HG03432 (cell line): ENCODE measurements at regions not wholly inside any gene's neighbourhood (a gene's known extent, or its start where the extent isn't known, plus 50 kb on each side); places are given as distances from the start of the nearest gene placed in this dataset.

ENCODE experiments used
- ATAC-seq: cut with Tn5 transposase; IDR thresholded peaks from one replicate; pipeline ENCODE4 v1.9.1; 2021; ENCODE audit warnings: mild to moderate bottlenecking, moderate library complexity; ENCODE audit not compliant: unreplicated experiment

DNA sequence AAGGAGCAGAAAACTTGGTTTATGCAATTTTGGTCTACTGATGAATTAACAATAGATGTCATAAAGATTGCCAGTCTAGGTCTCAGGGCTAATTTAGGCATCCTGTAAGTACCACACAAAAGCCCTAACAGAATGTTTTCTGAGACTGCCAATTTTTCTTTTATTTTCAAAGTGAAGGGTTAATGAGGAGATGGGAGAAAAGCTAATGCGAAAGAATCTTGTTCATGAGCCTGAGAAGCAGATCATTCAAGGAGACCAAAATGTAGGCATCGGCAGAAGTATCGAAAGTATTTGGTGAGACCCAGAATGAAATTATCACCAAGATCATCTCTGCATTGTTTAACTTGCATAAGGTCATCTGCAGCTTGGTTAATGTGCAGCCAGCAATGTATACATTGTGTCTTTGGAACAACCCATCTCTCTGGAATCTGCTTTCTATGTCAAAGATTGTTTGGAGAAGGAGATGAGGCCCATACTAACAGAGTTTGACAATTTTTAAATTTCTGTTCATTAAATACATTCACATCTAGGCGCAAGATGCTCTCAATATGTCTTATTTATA is 163.3 kb upstream of the GLI3 start:
- no peak for ATAC-seq

DNA sequence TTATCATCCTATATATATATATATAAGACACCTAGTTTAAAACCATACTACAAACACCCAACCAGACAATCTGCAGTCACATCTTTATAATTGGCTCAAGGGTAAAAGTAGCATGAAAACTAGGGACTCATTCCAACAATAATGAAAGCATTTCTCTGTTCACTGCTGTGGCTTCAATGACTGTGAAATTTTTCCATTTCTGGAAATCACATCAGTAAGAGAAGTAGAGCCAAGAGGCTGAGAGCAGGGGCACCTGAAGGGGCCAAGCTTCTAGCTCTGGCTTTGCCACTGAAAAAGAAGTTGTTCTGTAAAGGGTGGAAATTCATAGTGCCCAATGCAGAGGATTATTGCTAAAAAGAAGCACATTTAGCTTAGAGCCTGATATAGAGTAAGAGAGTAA is 158.6 kb upstream of the GLI3 start:
- no peak for ATAC-seq

GRCh38 chr7:42392826-42393225 is 155.8 kb upstream of the GLI3 start:
- no peak for ATAC-seq

GRCh38 chr7:42389697-42390096 is 152.7 kb upstream of the GLI3 start:
- no peak for ATAC-seq

GRCh38 chr7:42385912-42386311 is 148.9 kb upstream of the GLI3 start:
- ATAC-seq: no peak

GRCh38 chr7:42381161-42381560 is 144.2 kb upstream of the GLI3 start:
- ATAC-seq: no peak

DNA sequence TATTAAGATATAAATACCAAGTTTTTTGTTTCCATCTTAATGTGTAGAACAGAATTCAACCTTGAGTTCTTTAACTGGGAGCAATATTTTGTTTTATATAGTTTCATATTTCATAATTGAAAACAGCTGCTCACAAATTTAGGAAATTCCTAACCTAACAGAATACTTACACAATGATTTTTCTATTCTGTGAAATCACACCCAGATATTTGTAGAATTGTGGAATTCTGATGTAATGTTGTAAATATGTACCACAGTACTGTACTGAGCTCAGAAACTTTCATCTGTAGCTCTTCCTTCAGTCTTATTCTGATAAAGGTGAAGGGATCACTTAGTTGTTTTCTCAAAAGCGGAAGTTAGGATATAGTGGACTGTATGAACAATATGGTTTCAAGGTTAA is 143.4 kb upstream of the GLI3 start:
- ATAC-seq: no peak

DNA sequence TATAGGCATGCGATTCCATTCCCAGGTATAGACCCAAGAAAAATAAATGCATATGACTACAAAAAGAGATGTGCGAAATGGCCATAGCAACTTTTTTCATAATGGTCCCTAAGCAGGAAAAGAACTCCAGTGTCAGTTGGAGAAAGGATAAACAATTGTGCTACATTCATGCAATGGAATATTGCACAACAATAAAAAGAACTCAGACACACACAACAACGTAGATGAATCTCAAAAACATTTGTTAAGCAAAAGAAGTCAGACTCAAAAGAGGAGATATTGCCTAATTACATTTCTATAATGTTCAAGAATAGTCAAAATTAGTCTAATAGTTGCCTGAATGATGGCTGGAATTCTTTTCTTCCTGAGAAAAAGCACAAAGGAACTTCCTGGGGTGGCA is 141.1 kb upstream of the GLI3 start:
- no peak for ATAC-seq

GRCh38 chr7:42373285-42373684 is 136.3 kb upstream of the GLI3 start:
- no peak for ATAC-seq

- no peak for ATAC-seq
Measured at GRCh38 chr7:42372479-42372878, 135.5 kb upstream of the GLI3 start.

DNA sequence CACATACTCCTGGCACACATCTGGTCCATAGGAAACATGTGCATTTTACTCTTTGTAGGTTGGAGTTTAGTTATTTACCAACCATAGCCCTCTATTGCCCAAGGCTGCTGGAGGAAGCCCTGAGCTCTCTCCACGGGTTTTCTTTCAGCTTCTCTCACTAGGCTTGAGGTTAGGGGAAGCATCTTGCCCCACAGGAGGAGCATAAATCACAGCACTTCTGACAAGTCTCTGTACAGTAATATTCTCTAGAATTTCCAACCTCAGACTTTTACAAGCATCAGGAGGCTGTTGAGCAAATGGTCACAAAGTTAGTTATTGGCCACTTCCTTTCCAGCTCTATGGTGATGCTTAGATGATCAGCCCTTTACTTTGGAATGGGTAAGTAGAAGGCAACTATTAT is 122.9 kb upstream of the GLI3 start:
- no peak for ATAC-seq

DNA sequence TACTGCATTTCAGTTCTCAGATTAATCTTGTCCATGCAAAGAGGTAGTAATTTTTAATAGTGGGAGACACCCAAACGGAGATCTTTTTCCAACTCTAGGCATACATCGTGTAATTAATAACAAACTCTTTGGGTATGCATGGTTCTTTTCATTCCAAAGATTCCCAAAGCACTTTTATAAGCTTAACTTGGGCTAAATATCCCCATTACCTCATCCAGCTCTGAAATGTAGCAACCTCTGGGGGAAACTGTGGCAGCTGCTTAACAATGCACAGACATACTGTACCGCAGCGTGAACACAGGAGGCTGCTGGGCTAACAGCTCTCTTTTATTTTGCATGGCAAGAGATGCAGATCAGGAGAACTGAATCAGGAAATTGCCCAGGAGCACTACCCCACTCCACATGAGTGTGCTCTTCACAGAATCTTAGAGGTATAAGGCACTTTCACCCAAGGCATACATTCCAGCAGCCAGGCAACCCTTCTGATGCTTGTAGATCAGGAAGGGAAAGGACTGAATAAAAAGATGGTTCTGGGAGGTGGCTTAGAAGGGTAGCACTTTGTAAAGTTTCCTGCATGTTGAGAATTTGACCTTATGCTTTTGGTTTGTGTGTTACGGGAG is 114.4 kb upstream of the GLI3 start:
- no peak for ATAC-seq

DNA sequence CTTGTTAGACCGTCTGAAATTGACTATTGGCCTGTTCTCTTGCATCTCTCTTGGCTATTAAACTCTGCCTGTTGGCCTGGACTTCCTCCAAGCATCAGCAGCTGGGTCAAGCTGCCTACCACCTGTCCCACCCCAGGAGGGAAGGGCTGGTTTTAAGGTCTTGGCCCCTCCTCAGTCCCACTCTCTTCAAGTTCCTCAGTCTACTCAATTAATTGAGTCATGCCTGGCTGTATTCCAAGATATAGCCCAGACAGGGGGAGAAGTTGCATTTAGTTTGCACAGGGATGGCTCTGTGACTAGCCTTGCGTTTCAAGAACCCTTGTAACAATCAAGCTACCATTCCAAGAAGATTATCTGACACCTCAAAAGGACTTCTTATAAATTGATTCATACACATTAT is 113.8 kb upstream of the GLI3 start:
- ATAC-seq: no peak

DNA sequence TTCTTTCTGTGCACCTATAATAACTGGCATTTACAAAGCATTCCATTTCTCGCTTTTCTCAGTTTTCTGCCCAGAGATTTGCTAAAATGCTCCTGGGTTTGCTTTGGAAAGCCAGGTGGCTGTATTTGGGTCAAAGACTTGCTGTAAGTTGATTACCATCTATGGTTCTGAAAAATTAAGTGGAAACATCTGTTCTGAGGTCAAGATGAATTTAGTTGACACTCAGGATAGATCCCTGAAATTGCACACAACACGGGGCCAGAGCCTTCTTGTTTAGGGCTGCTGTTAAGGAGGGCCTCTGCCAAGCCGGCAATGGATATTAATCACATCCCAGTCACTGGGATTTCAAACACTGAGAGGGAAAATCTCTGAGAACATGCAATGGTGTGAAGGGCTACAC is 111.6 kb upstream of the GLI3 start:
- no peak for ATAC-seq

DNA sequence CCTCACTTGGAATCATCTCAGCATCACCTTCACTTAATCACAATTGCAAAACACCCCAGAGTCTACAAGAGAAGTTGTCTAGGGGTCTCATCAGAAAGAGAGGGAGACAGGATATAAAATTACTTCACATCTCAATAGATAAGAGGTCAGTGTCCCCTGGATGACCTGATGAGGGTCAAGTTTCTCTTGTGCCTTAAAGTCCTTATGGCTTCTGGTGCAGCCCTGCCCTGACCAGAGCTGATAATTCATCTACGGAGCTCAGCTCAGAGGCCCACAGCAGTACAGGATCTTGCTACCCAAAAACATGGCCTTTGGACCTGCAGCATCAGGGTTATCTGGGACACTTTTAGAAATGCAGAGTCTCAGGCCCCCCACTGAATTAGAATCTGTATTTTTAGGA is 111.1 kb upstream of the GLI3 start:
- no peak for ATAC-seq

GRCh38 chr7:42347616-42348015 is 110.6 kb upstream of the GLI3 start:
- no peak for ATAC-seq

DNA sequence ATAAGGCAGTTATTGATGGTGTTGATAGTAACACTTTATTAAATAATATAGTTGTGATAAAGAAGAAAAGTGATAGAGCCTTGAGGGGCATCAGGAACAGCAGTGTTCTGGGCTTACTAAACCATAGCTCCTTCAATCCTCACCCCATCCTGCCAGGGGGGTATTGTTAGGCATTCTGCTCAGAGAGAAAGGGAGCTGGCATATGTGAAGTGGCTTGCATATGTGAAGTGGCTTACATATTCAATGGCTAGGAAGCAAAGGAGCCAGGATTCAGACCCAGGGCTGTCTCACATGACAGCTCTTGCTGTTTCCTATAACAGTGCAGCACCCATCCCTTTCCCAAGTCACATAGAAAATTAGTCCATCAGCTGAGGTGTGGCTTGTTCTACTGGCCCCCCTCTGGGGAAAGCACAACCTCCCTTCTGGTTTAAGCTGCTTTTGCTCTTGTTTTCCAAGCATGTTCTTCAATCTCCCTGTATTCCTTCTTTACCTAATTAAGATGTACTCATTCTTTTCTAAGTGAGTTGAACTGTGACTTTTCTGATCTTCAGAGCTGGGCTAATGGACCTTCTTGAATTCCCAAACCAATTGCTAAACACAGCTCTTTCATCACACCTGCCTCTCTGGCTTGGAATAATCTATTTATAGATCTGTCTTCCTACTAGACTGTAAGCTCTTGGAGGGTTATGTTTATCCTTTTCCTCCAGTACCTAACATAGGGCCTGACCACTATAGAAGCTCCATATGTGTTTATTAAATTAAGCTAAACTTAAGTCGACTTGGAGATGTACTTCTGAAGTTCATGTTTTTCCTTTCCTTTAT is 108.7 kb upstream of the GLI3 start:
- ATAC-seq: no peak

DNA sequence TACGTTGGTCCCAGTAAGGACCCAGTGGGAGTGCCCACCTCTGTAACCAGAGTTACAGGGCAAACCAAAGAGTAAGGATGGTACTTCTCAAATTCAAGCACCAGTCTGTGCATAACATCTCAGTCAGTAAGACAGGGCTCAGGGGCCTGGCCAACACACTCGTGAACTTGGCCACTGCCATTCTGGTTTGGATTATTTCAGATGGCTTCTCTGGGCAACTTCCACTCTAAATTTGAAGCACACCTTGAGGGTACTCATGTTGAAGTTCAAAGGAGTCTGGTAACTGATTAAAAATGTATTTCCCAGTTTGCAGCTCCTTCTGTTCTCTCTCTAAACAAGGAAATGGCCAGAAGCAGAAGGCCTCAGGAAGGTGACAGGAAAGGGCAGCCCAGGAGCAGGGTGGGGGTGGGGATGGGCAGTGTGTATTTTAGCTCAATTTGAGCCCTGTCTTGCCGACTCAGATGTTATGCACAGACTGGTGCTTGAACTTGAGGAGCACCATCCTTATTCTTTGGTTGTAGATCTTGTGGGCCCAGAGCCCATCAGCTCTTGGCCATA is 107.3 kb upstream of the GLI3 start:
- ATAC-seq: no peak

DNA sequence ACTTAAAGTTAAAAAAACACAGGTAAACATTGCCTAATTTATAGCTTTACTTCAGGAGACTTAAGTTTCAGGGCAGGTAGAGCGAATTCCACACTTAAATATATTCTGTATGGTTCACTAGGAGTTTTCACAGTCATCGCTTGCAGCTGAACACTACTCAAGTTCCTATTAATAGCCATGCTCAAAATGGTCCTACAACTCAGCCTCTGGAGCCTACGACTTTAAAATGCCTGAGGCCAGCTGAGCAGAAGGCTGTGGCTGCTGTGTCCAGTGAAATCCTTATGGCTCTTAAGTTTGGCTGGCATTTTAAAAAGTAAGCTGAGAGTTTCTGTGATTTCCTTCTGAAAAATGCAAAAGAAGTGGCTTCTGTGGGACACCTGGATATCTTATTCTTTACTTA is 105.4 kb upstream of the GLI3 start:
- no peak for ATAC-seq

DNA sequence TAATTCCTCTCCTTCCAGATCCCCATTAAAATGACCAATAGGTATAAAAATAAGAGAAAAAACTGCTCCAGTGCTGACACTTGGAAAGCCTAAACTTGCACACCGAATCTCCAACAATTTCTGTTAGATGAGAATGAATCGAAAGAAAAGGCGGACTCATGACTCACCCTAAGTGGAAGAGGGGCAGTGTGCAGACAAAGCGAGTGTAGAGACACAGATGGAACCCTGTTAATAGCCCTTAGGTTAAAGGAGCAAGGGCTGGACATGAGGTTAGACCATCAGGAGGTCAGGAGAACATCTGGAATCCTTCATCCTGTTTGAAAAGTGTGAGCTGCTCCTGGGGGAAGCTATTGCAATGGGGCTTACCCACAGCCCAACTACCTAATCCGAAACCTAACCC is 103.4 kb upstream of the GLI3 start:
- ATAC-seq: no peak

DNA sequence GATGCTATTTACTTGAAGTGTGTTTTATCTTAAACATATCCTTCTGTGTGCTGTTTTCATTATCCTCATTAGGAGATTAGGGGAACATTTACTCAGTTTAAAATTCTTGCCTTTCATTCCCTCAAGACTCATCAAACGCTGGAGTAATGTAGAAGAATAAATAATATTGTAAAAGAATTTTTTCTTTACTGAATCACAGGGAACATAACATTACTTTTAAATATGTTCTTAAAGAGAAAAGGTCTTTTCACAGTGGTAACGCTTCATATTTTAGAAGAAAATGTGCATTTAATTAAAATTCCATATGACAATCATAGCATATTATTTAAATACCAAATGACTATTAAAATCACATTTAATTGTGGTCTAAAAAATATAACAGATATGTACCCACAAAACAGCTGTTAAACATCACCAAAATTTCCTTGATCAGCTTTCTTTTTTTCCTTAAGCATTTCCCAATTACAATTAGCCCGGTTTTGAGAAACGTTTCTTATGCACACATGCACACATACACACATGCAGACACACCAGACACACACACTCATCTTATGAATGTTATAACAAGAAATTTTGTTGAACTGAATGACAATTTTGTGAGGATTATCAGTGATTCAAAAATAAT is 102.0 kb upstream of the GLI3 start:
- ATAC-seq: no peak
